Epithelial cell of esophagus (primary cell): ENCODE measurements at regions not wholly inside any gene's neighbourhood (a gene's known extent, or its start where the extent isn't known, plus 50 kb on each side); places are given as distances from the start of the nearest gene placed in this dataset.
"Not testable (repeated sequence)": the region's sequence is repeated elsewhere in the genome, so short reads cannot be mapped to it uniquely, and the experiment has no call there.

Experiments used
- DNase-seq: peaks from one replicate; pipeline ENCODE4 v3.0.0; 2010; ENCODE audit warnings: low read depth
- H3K4me3 ChIP-seq: 2 replicates; pipeline ENCODE4 v1.5.1; 2011; ENCODE audit warnings: mild to moderate bottlenecking, low read length, control low read depth
- CTCF ChIP-seq: IDR thresholded peaks from 2 replicates; pipeline ENCODE4 v1.5.1; 2011; ENCODE audit warnings: low read depth, mild to moderate bottlenecking, low read length, control low read depth, inconsistent platforms; ENCODE audit not compliant: insufficient read depth; ENCODE audit errors: missing control alignments

- no peak overlapping the region for H3K4me3 ChIP-seq
- no peak for TF ChIP-seq CTCF
- no peak for DNase-seq
Measured at GRCh38 chr3:165669967-165670366, 167.3 kb downstream of the BCHE start.

- no peak for DNase-seq
- H3K4me3 ChIP-seq: no peak overlapping the region
- no peak for TF ChIP-seq CTCF
Measured at GRCh38 chr3:165669504-165669903, 167.7 kb downstream of the BCHE start.

GRCh38 chr3:165667676-165668075, 169.5 kb downstream of the BCHE start:
- no peak for TF ChIP-seq CTCF
- H3K4me3 ChIP-seq: no peak overlapping the region
- DNase-seq: no peak

GRCh38 chr3:165658027-165658426, 179.2 kb downstream of the BCHE start:
- TF ChIP-seq CTCF: no peak
- no peak overlapping the region for H3K4me3 ChIP-seq
- DNase-seq: no peak

- DNase-seq: no peak
- TF ChIP-seq CTCF: no peak
- H3K4me3 ChIP-seq: no peak overlapping the region
Measured at GRCh38 chr3:165653130-165653778, 184.0 kb downstream of the BCHE start.

- DNase-seq, H3K4me3 ChIP-seq: not testable (repeated sequence)
Measured at GRCh38 chr3:165649282-165649681, 187.9 kb downstream of the BCHE start.

- H3K4me3 ChIP-seq: no peak overlapping the region
- no peak for TF ChIP-seq CTCF
- peak; percentile 36 for DNase-seq
Measured at GRCh38 chr3:165645191-165645590, 192.0 kb downstream of the BCHE start.

- no peak overlapping the region for H3K4me3 ChIP-seq
- TF ChIP-seq CTCF: no peak
- DNase-seq: no peak
Measured at GRCh38 chr3:165644331-165644730, 192.9 kb downstream of the BCHE start.
